ENCODE measurements at regions not wholly inside any gene's neighbourhood (a gene's known extent, or its start where the extent isn't known, plus 50 kb on each side); places are given as distances from the start of the nearest gene placed in this dataset.
A peak's percentile ranks its signal among the peaks of the same experiment; 100 is the strongest.

DNA sequence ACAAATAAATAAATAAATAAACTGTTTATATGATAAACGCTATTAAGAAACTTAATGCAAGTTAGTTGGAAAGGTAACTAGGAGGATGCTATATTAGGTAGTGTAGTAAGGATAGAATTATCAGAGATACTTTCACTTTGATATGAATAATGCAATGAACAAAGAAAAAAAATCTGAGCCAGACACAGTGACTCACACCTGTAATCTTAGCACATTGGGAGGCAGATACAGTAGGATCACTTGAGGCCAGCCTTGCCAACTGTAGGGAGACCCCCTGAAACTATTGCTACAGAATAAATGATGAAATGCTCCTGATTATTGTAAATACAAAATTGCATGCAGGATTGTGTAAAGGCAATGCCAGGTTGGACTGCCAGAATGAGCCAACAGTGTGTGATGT is 109.2 kb downstream of the ANXA2R start:
- Histone ChIP-seq H2BK5ac (ENCODE audit: low read depth, low read length, poor library complexity, severe bottlenecking) (no peak overlapping the region), H3K23ac (ENCODE audit: low read length in 2 of 2) (no peak overlapping the region), H3K27me3 (ENCODE audit: control insufficient read depth in 1 of 2, insufficient read depth in 1 of 2, low read length in 2 of 2) (no peaks in the 10 kb centered on the region), H2AFZ (ENCODE audit: low read depth, low read length) (no peak overlapping the region), H3K14ac (ENCODE audit: low read length in 2 of 2) (no peak overlapping the region), H3K27ac (ENCODE audit: low read length, poor library complexity, severe bottlenecking) (no peak overlapping the region), H2BK120ac (ENCODE audit: low read depth, low read length) (no peak overlapping the region), H3K4me1 (ENCODE audit: control insufficient read depth, insufficient read depth, low read depth, low read length) (no peaks in the 10 kb centered on the region), H3K4me3 (ENCODE audit: insufficient read depth in 1 of 2, low read depth in 1 of 2, low read length in 2 of 2) (no peak overlapping the region), H2BK15ac (ENCODE audit: low read depth, poor library complexity, severe bottlenecking) (no peak overlapping the region), H3K4ac (ENCODE audit: low read depth in 1 of 2, low read length in 2 of 2) (no peak overlapping the region), H4K91ac (ENCODE audit: low read length) (no peak overlapping the region), H2AK5ac (ENCODE audit: low read length, severe bottlenecking) (no peak overlapping the region), H4K8ac (ENCODE audit: low read length) (no peak overlapping the region), H3K18ac (ENCODE audit: low read depth in 1 of 2, low read length in 2 of 2) (no peak overlapping the region), H3K9me3 (ENCODE audit: control insufficient read depth, low read length) (no peaks in the 10 kb centered on the region), H3K9ac (ENCODE audit: low read length) (no peak overlapping the region), H2BK12ac (ENCODE audit: low read length in 2 of 2) (no peak overlapping the region), H3K36me3 (ENCODE audit: control insufficient read depth in 1 of 2, insufficient read depth in 2 of 2, low read depth in 1 of 2, low read length in 2 of 2) (no peaks in the 10 kb centered on the region), H3K4me2 (ENCODE audit: low read length, poor library complexity, severe bottlenecking) (no peak overlapping the region), H3K79me1 (replicated peaks; ENCODE audit: low read length, poor library complexity, severe bottlenecking) (no peaks in the 10 kb centered on the region)
- no CpG with 5 or more reads among the region's 1 CpG for WGBS
- no peak for DNase-seq

DNA sequence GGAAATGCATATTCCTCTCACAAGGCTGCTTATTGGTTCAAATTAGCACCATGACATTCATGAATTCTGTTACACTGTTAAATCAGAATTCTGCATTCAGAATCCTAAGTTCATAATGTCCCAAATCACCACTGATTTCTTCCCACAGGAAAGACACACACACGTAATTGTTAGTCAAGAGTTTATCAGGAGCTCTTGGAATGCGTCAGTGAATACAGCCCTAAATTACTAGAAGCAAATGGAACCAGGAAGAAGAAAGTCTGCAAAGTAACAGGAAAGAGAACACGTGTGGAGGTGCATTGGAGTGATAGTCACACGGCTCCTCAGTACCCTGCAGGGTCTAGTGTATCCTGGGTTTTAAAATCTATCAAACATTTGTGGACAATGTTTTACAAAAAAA is 110.2 kb downstream of the ANXA2R start:
- Histone ChIP-seq H3K4me2 (ENCODE audit: low read length, poor library complexity, severe bottlenecking) (no peak overlapping the region), H2AFZ (ENCODE audit: low read depth, low read length) (no peak overlapping the region), H3K9ac (ENCODE audit: low read length) (no peak overlapping the region), H2BK15ac (ENCODE audit: low read depth, poor library complexity, severe bottlenecking) (no peak overlapping the region), H4K91ac (ENCODE audit: low read length) (no peak overlapping the region), H3K4me1 (ENCODE audit: control insufficient read depth, insufficient read depth, low read depth, low read length) (no peaks in the 10 kb centered on the region), H3K36me3 (ENCODE audit: control insufficient read depth in 1 of 2, insufficient read depth in 2 of 2, low read depth in 1 of 2, low read length in 2 of 2) (no peaks in the 10 kb centered on the region), H3K79me1 (replicated peaks; ENCODE audit: low read length, poor library complexity, severe bottlenecking) (no peaks in the 10 kb centered on the region), H3K27ac (ENCODE audit: low read length, poor library complexity, severe bottlenecking) (no peak overlapping the region), H4K8ac (ENCODE audit: low read length) (no peak overlapping the region), H3K4me3 (ENCODE audit: insufficient read depth in 1 of 2, low read depth in 1 of 2, low read length in 2 of 2) (no peak overlapping the region), H3K4ac (ENCODE audit: low read depth in 1 of 2, low read length in 2 of 2) (no peak overlapping the region), H2AK5ac (ENCODE audit: low read length, severe bottlenecking) (no peak overlapping the region), H3K18ac (ENCODE audit: low read depth in 1 of 2, low read length in 2 of 2) (no peak overlapping the region), H2BK120ac (ENCODE audit: low read depth, low read length) (no peak overlapping the region), H2BK5ac (ENCODE audit: low read depth, low read length, poor library complexity, severe bottlenecking) (no peak overlapping the region), H3K14ac (ENCODE audit: low read length in 2 of 2) (no peak overlapping the region), H3K23ac (ENCODE audit: low read length in 2 of 2) (no peak overlapping the region), H3K27me3 (ENCODE audit: control insufficient read depth in 1 of 2, insufficient read depth in 1 of 2, low read length in 2 of 2) (peaks cover 0 to 1% of the 10 kb centered on the region in 2 experiments), H2BK12ac (ENCODE audit: low read length in 2 of 2) (no peak overlapping the region), H3K9me3 (ENCODE audit: control insufficient read depth, low read length) (no peaks in the 10 kb centered on the region)
- no peak for DNase-seq
- 74% methylated on average over 2 of the region's 4 CpGs for WGBS

DNA sequence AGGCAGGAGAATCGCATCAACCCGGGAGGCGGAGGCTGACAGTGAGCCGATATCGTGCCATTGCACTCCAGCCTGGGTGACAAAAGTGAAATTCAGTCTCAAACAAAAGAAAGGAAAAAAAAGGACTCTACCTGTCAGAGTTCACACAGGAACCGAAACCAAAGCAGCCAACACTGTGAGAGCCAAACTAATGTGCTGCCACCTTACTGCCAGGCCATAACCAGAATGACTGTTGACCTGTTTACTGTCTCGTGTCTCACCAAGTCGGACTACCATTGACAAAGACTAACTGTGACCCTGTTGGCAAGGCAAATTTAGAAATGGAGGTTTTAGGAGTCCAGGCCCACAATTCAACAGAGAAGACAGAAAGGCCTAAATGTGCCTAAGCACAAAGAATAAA is 112.4 kb downstream of the ANXA2R start:
- no peak overlapping the region for H2AK5ac ChIP-seq (ENCODE audit: low read length, severe bottlenecking)
- no peak overlapping the region for H3K4me3 ChIP-seq (ENCODE audit: insufficient read depth in 1 of 2, low read depth in 1 of 2, low read length in 2 of 2)
- 89% methylated on average over 8 of the region's 8 CpGs for WGBS

DNA sequence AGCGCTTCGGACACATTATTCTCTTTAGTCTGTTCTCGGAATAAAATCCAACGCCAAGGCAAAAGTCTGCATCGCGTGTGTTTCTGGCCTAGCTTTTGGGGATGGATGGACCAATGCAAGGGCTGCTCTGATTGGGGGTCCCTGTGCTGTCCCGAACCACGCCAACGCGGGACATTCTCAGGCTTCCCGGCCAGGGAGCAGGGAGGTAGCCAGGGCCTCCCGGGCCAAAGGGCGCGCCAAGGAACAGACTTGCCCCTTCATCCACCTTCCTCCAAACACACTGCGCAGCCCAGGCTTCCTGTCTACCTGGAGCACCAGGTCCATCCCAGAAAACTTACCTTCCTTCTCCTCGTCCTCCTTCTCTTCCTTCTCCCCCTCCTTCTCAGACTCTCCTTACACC is 113.0 kb upstream of the SELENOP start:
- H4K8ac ChIP-seq (ENCODE audit: low read length), result no peak overlapping the region

More for the DNA sequence above, 112.4 kb downstream of the ANXA2R start:
- no peak overlapping the region for H3K14ac ChIP-seq (ENCODE audit: low read length in 2 of 2)
- H3K27me3 ChIP-seq (ENCODE audit: control insufficient read depth in 1 of 2, insufficient read depth in 1 of 2, low read length in 2 of 2), result peaks cover 0 to 5% of the 10 kb centered on the region in 2 experiments
- H3K4ac ChIP-seq (ENCODE audit: low read depth in 1 of 2, low read length in 2 of 2), result no peak overlapping the region
- H3K79me1 ChIP-seq (replicated peaks; ENCODE audit: low read length, poor library complexity, severe bottlenecking), result no peaks in the 10 kb centered on the region
- H2AFZ ChIP-seq (ENCODE audit: low read depth, low read length), result no peak overlapping the region
- no peak overlapping the region for H2BK15ac ChIP-seq (ENCODE audit: low read depth, poor library complexity, severe bottlenecking)
- peaks cover 0 to 4% of the 10 kb centered on the region in 2 experiments for H3K36me3 ChIP-seq (ENCODE audit: control insufficient read depth in 1 of 2, insufficient read depth in 2 of 2, low read depth in 1 of 2, low read length in 2 of 2)
- H2BK120ac ChIP-seq (ENCODE audit: low read depth, low read length), result no peak overlapping the region
- H3K4me2 ChIP-seq (ENCODE audit: low read length, poor library complexity, severe bottlenecking), result no peak overlapping the region
- no peaks in the 10 kb centered on the region for H3K9me3 ChIP-seq (ENCODE audit: control insufficient read depth, low read length)
- no peak overlapping the region for H3K18ac ChIP-seq (ENCODE audit: low read depth in 1 of 2, low read length in 2 of 2)
- no peak overlapping the region for H3K9ac ChIP-seq (ENCODE audit: low read length)
- no peak overlapping the region for H3K27ac ChIP-seq (ENCODE audit: low read length, poor library complexity, severe bottlenecking)
- no peak overlapping the region for H4K8ac ChIP-seq (ENCODE audit: low read length)
- H4K91ac ChIP-seq (ENCODE audit: low read length), result no peak overlapping the region
- H3K23ac ChIP-seq (ENCODE audit: low read length in 2 of 2), result no peak overlapping the region
- DNase-seq, result no peak
- no peak overlapping the region for H2BK5ac ChIP-seq (ENCODE audit: low read depth, low read length, poor library complexity, severe bottlenecking)
- H3K4me1 ChIP-seq (ENCODE audit: control insufficient read depth, insufficient read depth, low read depth, low read length), result no peaks in the 10 kb centered on the region
- H2BK12ac ChIP-seq (ENCODE audit: low read length in 2 of 2), result no peak overlapping the region

More for the DNA sequence above, 113.0 kb upstream of the SELENOP start:
- no peak overlapping the region for H3K4me2 ChIP-seq (ENCODE audit: low read length, poor library complexity, severe bottlenecking)
- no peak overlapping the region for H3K9ac ChIP-seq (ENCODE audit: low read length)
- no peaks in the 10 kb centered on the region for H3K79me1 ChIP-seq (replicated peaks; ENCODE audit: low read length, poor library complexity, severe bottlenecking)
- DNase-seq, result no peak
- H2BK15ac ChIP-seq (ENCODE audit: low read depth, poor library complexity, severe bottlenecking), result peak overlapping the region; percentile 12
- no peak overlapping the region for H3K4me3 ChIP-seq (ENCODE audit: insufficient read depth in 1 of 2, low read depth in 1 of 2, low read length in 2 of 2)
- peaks cover 0 to 5% of the 10 kb centered on the region in 2 experiments for H3K27me3 ChIP-seq (ENCODE audit: control insufficient read depth in 1 of 2, insufficient read depth in 1 of 2, low read length in 2 of 2)
- H2BK5ac ChIP-seq (ENCODE audit: low read depth, low read length, poor library complexity, severe bottlenecking), result no peak overlapping the region
- WGBS, result 97% methylated on average over 16 of the region's 16 CpGs
- no peak overlapping the region for H3K23ac ChIP-seq (ENCODE audit: low read length in 2 of 2)
- no peaks in the 10 kb centered on the region for H3K4me1 ChIP-seq (ENCODE audit: control insufficient read depth, insufficient read depth, low read depth, low read length)
- peaks cover 0 to 4% of the 10 kb centered on the region in 2 experiments for H3K36me3 ChIP-seq (ENCODE audit: control insufficient read depth in 1 of 2, insufficient read depth in 2 of 2, low read depth in 1 of 2, low read length in 2 of 2)
- H2BK120ac ChIP-seq (ENCODE audit: low read depth, low read length), result no peak overlapping the region
- no peak overlapping the region for H3K14ac ChIP-seq (ENCODE audit: low read length in 2 of 2)
- no peak overlapping the region for H3K18ac ChIP-seq (ENCODE audit: low read depth in 1 of 2, low read length in 2 of 2)
- H3K9me3 ChIP-seq (ENCODE audit: control insufficient read depth, low read length), result no peaks in the 10 kb centered on the region
- H2AK5ac ChIP-seq (ENCODE audit: low read length, severe bottlenecking), result no peak overlapping the region
- no peak overlapping the region for H2BK12ac ChIP-seq (ENCODE audit: low read length in 2 of 2)
- no peak overlapping the region for H2AFZ ChIP-seq (ENCODE audit: low read depth, low read length)
- no peak overlapping the region for H3K27ac ChIP-seq (ENCODE audit: low read length, poor library complexity, severe bottlenecking)
- no peak overlapping the region for H4K91ac ChIP-seq (ENCODE audit: low read length)
- no peak overlapping the region for H3K4ac ChIP-seq (ENCODE audit: low read depth in 1 of 2, low read length in 2 of 2)

All from mesenchymal stem cell (in vitro differentiated cells and primary cell).